PC-3 (cell line): ENCODE measurements at regions not wholly inside any gene's neighbourhood (a gene's known extent, or its start where the extent isn't known, plus 50 kb on each side); places are given as distances from the start of the nearest gene placed in this dataset.

ENCODE experiments used
- ATAC-seq: fragments of 200-7000 bp; cut with Tn5 transposase; 2 replicates; pipeline ENCODE4 v1.9.1; 2020; ENCODE audit warnings: mild to moderate bottlenecking, moderate library complexity
- BruUV-seq: library from RNA; stranded (reverse); fragments of 400-500 nt; replicated peaks from 2 replicates; lab custom pipeline; 2021; lab: Mats Ljungman, UMichigan
- CTCF ChIA-PET: fragments of 300-600 bp; sonication (Branson Sonifier 250); formaldehyde crosslinking; loops from one replicate; lab custom pipeline; 2022; ENCODE audit warnings: antibody characterized with exemption; lab: Charles Lee
- POLR2A ChIA-PET: fragments of 300-600 bp; sonication (Branson Sonifier 250); formaldehyde crosslinking; loops from one replicate; lab custom pipeline; 2022; ENCODE audit warnings: antibody characterized with exemption; ENCODE audit not compliant: unreplicated experiment; lab: Charles Lee
- DNase-seq: peaks from one replicate; pipeline ENCODE4 v3.0.0-alpha.2; 2015
- H2AFZ ChIP-seq: fragments of 300-600 bp; sonication (generic); 2 replicates; pipeline ENCODE4 v1.6.0; 2016; ENCODE audit warnings: antibody characterized with exemption, low read length
- H3F3A ChIP-seq: fragments of 300-600 bp; sonication (generic); one replicate; pipeline ENCODE4 v1.6.0; 2017; ENCODE audit warnings: antibody characterized with exemption, low read length, control low read depth, mild to moderate bottlenecking; ENCODE audit not compliant: unreplicated experiment
- H3K27ac ChIP-seq: fragments of 300-600 bp; sonication (generic); 2 replicates; pipeline ENCODE4 v1.5.1; 2016; ENCODE audit warnings: mild to moderate bottlenecking, low read length
- H3K27me3 ChIP-seq: fragments of 300-600 bp; sonication (generic); 2 replicates; pipeline ENCODE4 v1.6.1; 2016; ENCODE audit warnings: low read length, mixed read lengths
- H3K36me3 ChIP-seq: fragments of 300-600 bp; sonication (generic); 2 replicates; pipeline ENCODE4 v1.6.1; 2016; ENCODE audit warnings: low read depth, mixed run types, low read length, mixed read lengths
- H3K4me1 ChIP-seq: fragments of 300-600 bp; sonication (generic); 2 replicates; pipeline ENCODE4 v1.5.1; 2016; ENCODE audit warnings: low read length; ENCODE audit not compliant: insufficient read depth
- H3K4me2 ChIP-seq: fragments of 300-600 bp; sonication (generic); 2 replicates; pipeline ENCODE4 v1.6.0; 2016; ENCODE audit warnings: low read length
- H3K4me3 ChIP-seq: fragments of 300-600 bp; sonication (generic); 2 replicates; pipeline ENCODE4 v1.5.1; 2016; ENCODE audit warnings: mild to moderate bottlenecking, low read length, mixed read lengths
- H3K79me2 ChIP-seq: fragments of 300-600 bp; sonication (generic); 2 replicates; pipeline ENCODE4 v1.6.1; 2017; ENCODE audit warnings: low read length, mixed read lengths
- H3K9ac ChIP-seq: fragments of 300-600 bp; sonication (generic); 2 replicates; pipeline ENCODE4 v1.6.0; 2016; ENCODE audit warnings: mild to moderate bottlenecking, low read length
- H3K9me2 ChIP-seq: fragments of 300-600 bp; sonication (generic); replicated peaks from 2 replicates; pipeline ENCODE4 v1.6.1; 2016; ENCODE audit warnings: mixed run types, low read length, mixed read lengths
- H3K9me3 ChIP-seq: fragments of 300-600 bp; sonication (generic); 2 replicates; pipeline ENCODE4 v1.6.1; 2016; ENCODE audit warnings: low read length, mixed read lengths
- H4K20me1 ChIP-seq: fragments of 300-600 bp; sonication (generic); 2 replicates; pipeline ENCODE4 v1.6.1; 2016; ENCODE audit warnings: low read length, mixed read lengths
- CTCF ChIP-seq: fragments of 300-600 bp; sonication (generic); conservative IDR thresholded peaks from 2 replicates; pipeline ENCODE4 v1.5.1; 2017; ENCODE audit warnings: antibody characterized with exemption, low read depth, mild to moderate bottlenecking, low read length
- EZH2 ChIP-seq: fragments of 300-600 bp; sonication (generic); IDR thresholded peaks from one replicate; pipeline ENCODE4 v1.6.1; 2017; ENCODE audit warnings: antibody characterized with exemption, mild to moderate bottlenecking, low read length; ENCODE audit not compliant: unreplicated experiment
- EZH2phosphoT487 ChIP-seq: fragments of 300-600 bp; sonication (generic); IDR thresholded peaks from 2 replicates; pipeline ENCODE4 v1.6.1; 2018; ENCODE audit warnings: mild to moderate bottlenecking, antibody characterized with exemption, low read length, borderline replicate concordance
- intact Hi-C: fragments of 100-400 bp; cut with micrococcal nuclease; formaldehyde crosslinking; loops from 2 replicates; pipeline ENCODE4 v1.9.0; 2023

DNA sequence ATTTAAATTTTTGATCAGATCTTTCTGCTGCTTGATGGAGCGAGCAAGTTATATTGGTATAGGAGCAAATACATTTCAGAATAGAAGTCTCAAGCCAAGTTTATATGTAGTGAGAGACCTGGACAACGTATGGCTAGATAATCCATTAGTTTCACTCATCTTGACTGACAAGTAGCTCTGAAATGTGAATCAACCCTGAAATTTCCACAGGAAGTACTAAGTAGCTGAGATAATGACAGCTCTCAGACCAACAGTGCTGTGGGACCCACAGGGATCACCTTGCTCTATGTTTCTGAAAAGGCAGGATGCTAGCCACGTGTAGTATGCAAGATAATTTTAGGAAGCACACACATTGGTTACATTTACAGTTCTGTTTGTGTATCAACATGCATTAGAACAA is 258.6 kb upstream of the FOXN3 start:
- Histone ChIP-seq H4K20me1 (no peaks in the 10 kb centered on the region), H3K79me2 (no peaks in the 10 kb centered on the region), H3K4me2 (no peak overlapping the region), H3K27ac (no peak overlapping the region), H3K9me2 (no peaks in the 10 kb centered on the region), H3K4me3 (no peak overlapping the region), H3K36me3 (no peaks in the 10 kb centered on the region), H3K27me3 (no peaks in the 10 kb centered on the region; the same call in 1 of the 2 replicates), H3F3A (no peaks in the 10 kb centered on the region), H3K9ac (no peak overlapping the region), H3K4me1 (no peaks in the 10 kb centered on the region; the same call in 1 of the 2 replicates), H2AFZ (no peak overlapping the region), H3K9me3 (no peaks in the 10 kb centered on the region)
- intact Hi-C loops = no loop called here
- no TSS peak for BruUV-seq
- TF ChIP-seq EZH2phosphoT487 = no peak
- TF ChIP-seq EZH2 = no peak
- TF ChIP-seq CTCF = no peak
- POLR2A ChIA-PET = interaction anchor here (0.6 kb wide), 1 partner anchor 410 kb away, joined by 3 read pairs; no protein-coding TSS in a partner anchor
- CTCF ChIA-PET = no interaction called here
- no peak for DNase-seq
- no peak for ATAC-seq

DNA sequence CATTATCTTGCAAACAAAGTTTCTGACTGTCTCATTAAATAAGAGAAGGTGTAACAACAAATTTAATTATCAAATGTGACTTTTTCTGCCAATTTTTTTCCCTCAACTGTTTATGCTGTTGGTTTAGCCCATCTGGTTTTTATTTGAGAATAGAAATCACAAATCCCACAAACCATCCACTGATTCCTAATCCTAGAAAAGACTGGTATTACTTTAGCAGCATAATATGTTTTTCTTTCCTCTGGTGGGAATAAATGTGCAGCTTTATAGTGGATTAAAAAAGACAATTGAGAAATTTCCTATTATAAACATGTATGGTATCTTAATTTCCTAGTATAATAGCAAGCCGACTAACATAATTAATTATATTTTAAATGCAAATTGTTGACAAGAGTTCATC is 257.9 kb upstream of the FOXN3 start:
- Histone ChIP-seq H2AFZ (no peak overlapping the region), H3K27ac (no peak overlapping the region), H3K27me3 (no peaks in the 10 kb centered on the region; the same call in 1 of the 2 replicates), H3K79me2 (no peaks in the 10 kb centered on the region), H4K20me1 (no peaks in the 10 kb centered on the region), H3K4me3 (no peak overlapping the region), H3F3A (no peaks in the 10 kb centered on the region), H3K4me1 (no peaks in the 10 kb centered on the region; the same call in 1 of the 2 replicates), H3K9ac (no peak overlapping the region), H3K4me2 (no peak overlapping the region), H3K9me2 (no peaks in the 10 kb centered on the region), H3K9me3 (no peaks in the 10 kb centered on the region), H3K36me3 (no peaks in the 10 kb centered on the region)
- ChIA-PET POLR2A (no interaction called here), CTCF (no interaction called here)
- no peak for DNase-seq
- no peak for ATAC-seq
- TF ChIP-seq EZH2phosphoT487 = no peak
- TF ChIP-seq EZH2 = no peak
- TF ChIP-seq CTCF = no peak
- BruUV-seq = no TSS peak
- intact Hi-C loops = no loop called here

DNA sequence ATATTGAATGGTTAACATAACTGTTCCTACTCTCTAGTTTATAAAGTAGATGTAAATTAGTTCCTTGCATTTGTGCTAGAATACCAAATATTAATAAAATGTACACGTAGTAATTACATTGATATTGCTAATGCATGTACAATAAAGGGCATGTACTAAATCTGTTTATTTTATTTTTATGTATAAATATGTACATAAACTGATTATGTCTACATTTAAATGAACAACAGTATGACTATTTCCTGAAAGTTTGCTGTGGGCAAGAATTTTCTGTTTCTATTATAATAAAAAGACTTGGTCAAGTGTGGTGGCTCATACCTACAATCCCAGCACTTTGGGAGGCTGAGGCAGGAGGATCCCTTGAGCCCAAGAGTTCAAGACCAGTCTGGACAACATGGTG is 257.2 kb upstream of the FOXN3 start:
- BruUV-seq = no TSS peak
- H3K4me3 ChIP-seq = no peak overlapping the region
- intact Hi-C loops = no loop called here
- H4K20me1 ChIP-seq = no peaks in the 10 kb centered on the region
- ChIA-PET POLR2A (no interaction called here), CTCF (interaction anchor here (0.6 kb wide), 1 partner anchor 46 kb away, joined by 8 read pairs; no protein-coding TSS in a partner anchor)
- no peak overlapping the region for H3K4me2 ChIP-seq
- H3K9me2 ChIP-seq = no peaks in the 10 kb centered on the region
- no peak overlapping the region for H2AFZ ChIP-seq
- H3K9ac ChIP-seq = no peak overlapping the region
- no peak for ATAC-seq
- H3K9me3 ChIP-seq = no peaks in the 10 kb centered on the region
- H3K36me3 ChIP-seq = no peaks in the 10 kb centered on the region
- H3K4me1 ChIP-seq = no peaks in the 10 kb centered on the region; the same call in 1 of the 2 replicates
- H3K79me2 ChIP-seq = no peaks in the 10 kb centered on the region
- H3K27me3 ChIP-seq = no peaks in the 10 kb centered on the region
- no peak overlapping the region for H3K27ac ChIP-seq
- no peaks in the 10 kb centered on the region for H3F3A ChIP-seq
- no peak for DNase-seq
- TF ChIP-seq EZH2 = no peak
- TF ChIP-seq CTCF = no peak
- no peak for TF ChIP-seq EZH2phosphoT487
